NCI-H526 (cell line): ENCODE measurements at regions not wholly inside any gene's neighbourhood (a gene's known extent, or its start where the extent isn't known, plus 50 kb on each side); places are given as distances from the start of the nearest gene placed in this dataset.
"Not testable (repeated sequence)": the region's sequence is repeated elsewhere in the genome, so short reads cannot be mapped to it uniquely, and the experiment has no call there.

ENCODE experiments used
- DNase-seq, 2 experiments: peaks; one replicate each; lab custom pipeline; 2025; lab: John Stamatoyannopoulos, UW

GRCh38 chr5:88615767-88616166 is 267.2 kb downstream of the MEF2C start:
- not testable (repeated sequence) for DNase-seq

GRCh38 chr5:88613051-88613450 is 269.9 kb downstream of the MEF2C start:
- DNase-seq = no peak

GRCh38 chr5:88610586-88610985 is 272.4 kb downstream of the MEF2C start:
- no peak for DNase-seq

- DNase-seq = no peak
Observed at GRCh38 chr5:88607492-88607891, 275.5 kb downstream of the MEF2C start.

GRCh38 chr5:88606626-88607025 is 276.4 kb downstream of the MEF2C start:
- DNase-seq = no peak

- no peak for DNase-seq
Observed at GRCh38 chr5:88606173-88606572, 276.8 kb downstream of the MEF2C start.

GRCh38 chr5:88602584-88602983 is 280.4 kb downstream of the MEF2C start:
- DNase-seq = peak in 1 of 2 experiments; percentile 3

- no peak for DNase-seq
Observed at GRCh38 chr5:88594441-88594840, 288.5 kb downstream of the MEF2C start.

- no peak for DNase-seq
Observed at GRCh38 chr5:88588609-88589008, 294.4 kb downstream of the MEF2C start.

- no peak for DNase-seq
Observed at GRCh38 chr5:88583471-88583870, 299.5 kb downstream of the MEF2C start.

- peak; percentile 2 to 71 for DNase-seq
Observed at GRCh38 chr5:88558366-88558765, 289.7 kb upstream of the TMEM161B start.

- DNase-seq = peak; percentile 50 to 53
Observed at GRCh38 chr5:88557881-88558280, 289.2 kb upstream of the TMEM161B start.

GRCh38 chr5:88557131-88557530 is 288.5 kb upstream of the TMEM161B start:
- no peak for DNase-seq

GRCh38 chr5:88556406-88556805 is 287.8 kb upstream of the TMEM161B start:
- no peak for DNase-seq

GRCh38 chr5:88555674-88556073 is 287.0 kb upstream of the TMEM161B start:
- peak; percentile 86 to 91 for DNase-seq

GRCh38 chr5:88553986-88554385 is 285.3 kb upstream of the TMEM161B start:
- DNase-seq = no peak

GRCh38 chr5:88553136-88553875 is 284.7 kb upstream of the TMEM161B start:
- DNase-seq = no peak

GRCh38 chr5:88552426-88552825 is 283.8 kb upstream of the TMEM161B start:
- DNase-seq = peak; percentile 43 to 52

- DNase-seq = peak; percentile 76 to 84
Observed at GRCh38 chr5:88551724-88552345, 283.2 kb upstream of the TMEM161B start.

- DNase-seq = no peak
Observed at GRCh38 chr5:88550736-88551135, 282.1 kb upstream of the TMEM161B start.

- no peak for DNase-seq
Observed at GRCh38 chr5:88548136-88548805, 279.6 kb upstream of the TMEM161B start.

GRCh38 chr5:88545338-88545737 is 276.7 kb upstream of the TMEM161B start:
- no peak for DNase-seq

GRCh38 chr5:88544671-88545070 is 276.0 kb upstream of the TMEM161B start:
- no peak for DNase-seq
